Gastrocnemius medialis (tissue), 4 donors: ENCODE measurements at regions not wholly inside any gene's neighbourhood (a gene's known extent, or its start where the extent isn't known, plus 50 kb on each side); places are given as distances from the start of the nearest gene placed in this dataset.

Source experiments
- ATAC-seq, 2 donors: fragments of 150-250 bp; one replicate each; pipeline ENCODE4 v1.9.1; 2016
- DNase-seq, 2 donors: peaks; one replicate each; pipeline ENCODE4 v3.0.0-alpha.2; 2019
- H3K27ac ChIP-seq, 4 donors: fragments of 200-600 bp; sonication (generic); 1 replicate in 1 of 4; 2 replicates in 3 of 4; pipeline ENCODE4 v1.5.1; 2016 to 2018; ENCODE audit warnings: mild to moderate bottlenecking in 2 of 4, moderate library complexity in 1 of 4
- H3K27me3 ChIP-seq, 3 donors: fragments of 200-600 bp; sonication (generic) in 2 of 3; 1 replicate in 1 of 3; 2 replicates in 2 of 3; pipeline versions ENCODE4 v1.5.1 to v1.6.0; 2016 to 2019; ENCODE audit warnings: mild to moderate bottlenecking in 1 of 3, moderate library complexity in 1 of 3
- H3K36me3 ChIP-seq, 2 donors: fragments of 200-600 bp; sonication (generic) in 1 of 2; one replicate each; pipeline ENCODE4 v1.5.1; 2017 to 2018
- H3K4me1 ChIP-seq, 2 donors: fragments of 200-600 bp; sonication (generic) in 1 of 2; one replicate each; pipeline ENCODE4 v1.5.1; 2016 to 2017; ENCODE audit warnings: mild to moderate bottlenecking in 2 of 2
- H3K4me3 ChIP-seq, 4 donors: fragments of 200-600 bp; sonication (generic) in 3 of 4; 1 replicate in 1 of 4; 2 replicates in 3 of 4; pipeline ENCODE4 v1.5.1; 2016 to 2019; ENCODE audit warnings: mild to moderate bottlenecking in 2 of 4
- H3K9me3 ChIP-seq, 3 donors: fragments of 200-600 bp; sonication (generic) in 2 of 3; 1 replicate in 1 of 3; 2 replicates in 2 of 3; pipeline ENCODE4 v1.5.1; 2016 to 2019
- CTCF ChIP-seq, 5 experiments: fragments of 450-650 bp in 3 of 5; fragments of 200-600 bp in 2 of 5; sonication (generic) in 2 of 5; IDR thresholded peaks in 4 of 5; conservative IDR thresholded peaks in 1 of 5; 1 replicate in 4 of 5; 2 replicates in 1 of 5; pipeline ENCODE4 v1.5.1; 2016 to 2019; ENCODE audit warnings: antibody characterized with exemption in 5 of 5, mild to moderate bottlenecking in 3 of 5, moderate library complexity in 3 of 5
- POLR2A ChIP-seq, 2 donors: fragments of 450-650 bp; IDR thresholded peaks; one replicate each; pipeline ENCODE4 v1.6.1; 2017; ENCODE audit warnings: antibody characterized with exemption in 2 of 2, mild to moderate bottlenecking in 2 of 2, moderate library complexity in 2 of 2
- in situ Hi-C, 4 donors: fragments of 200-750 bp; cut with MboI; loops; one replicate each; pipeline versions ENCODE4 v1.15.0 to v1.8.0; 2017; ENCODE audit warnings: low sequenced_read_pairs in 4 of 4
- intact Hi-C: fragments of 100-400 bp; cut with DNase I; formaldehyde crosslinking; loops from one replicate; pipeline ENCODE4 v1.15.1; 2023; ENCODE audit warnings: low total_unique reads

- Histone ChIP-seq H3K27me3 (peaks cover 2 to 4% (median 3%) of the 10 kb centered on the region in 3 donors), H3K4me3 (no peak overlapping the region), H3K27ac (no peak overlapping the region), H3K4me1 (no peaks in the 10 kb centered on the region), H3K9me3 (no peaks in the 10 kb centered on the region), H3K36me3 (no peaks in the 10 kb centered on the region)
- in situ Hi-C loops (no loop called here), intact Hi-C loops (no loop called here)
- DNase-seq (no peak), ATAC-seq (no peak)
- no peak for TF ChIP-seq CTCF (IDR thresholded peaks at IDR 0.05 in 4 of 5, conservative IDR thresholded peaks at IDR 0.05 in 1 of 5)
Measured at GRCh38 chr20:22520381-22520780, 64.0 kb downstream of the FOXA2 start.

- no peaks in the 10 kb centered on the region for H3K9me3 ChIP-seq
- H3K4me1 ChIP-seq = no peaks in the 10 kb centered on the region
- TF ChIP-seq POLR2A (IDR thresholded peaks at IDR 0.05) (no peak), CTCF (IDR thresholded peaks at IDR 0.05 in 4 of 5, conservative IDR thresholded peaks at IDR 0.05 in 1 of 5) (no peak)
- no peak overlapping the region for H3K4me3 ChIP-seq
- no peaks in the 10 kb centered on the region for H3K27me3 ChIP-seq
- no peak for ATAC-seq
- DNase-seq = no peak
- no peak overlapping the region for H3K27ac ChIP-seq
- in situ Hi-C loops = no loop called here
- intact Hi-C loops = no loop called here
- no peaks in the 10 kb centered on the region for H3K36me3 ChIP-seq
Measured at GRCh38 chr20:22515264-22515663, 69.1 kb downstream of the FOXA2 start.

GRCh38 chr20:22513574-22513973 is 70.8 kb downstream of the FOXA2 start:
- Histone ChIP-seq H3K36me3 (no peaks in the 10 kb centered on the region), H3K27ac (no peak overlapping the region), H3K9me3 (no peaks in the 10 kb centered on the region), H3K4me1 (no peaks in the 10 kb centered on the region), H3K4me3 (no peak overlapping the region), H3K27me3 (no peaks in the 10 kb centered on the region)
- TF ChIP-seq CTCF (IDR thresholded peaks at IDR 0.05 in 4 of 5, conservative IDR thresholded peaks at IDR 0.05 in 1 of 5) = no peak
- ATAC-seq = no peak
- in situ Hi-C loops (no loop called here), intact Hi-C loops (no loop called here)
- no peak for DNase-seq

GRCh38 chr20:22512911-22513489 is 71.4 kb downstream of the FOXA2 start:
- no peak for TF ChIP-seq POLR2A (IDR thresholded peaks at IDR 0.05)
- TF ChIP-seq CTCF (IDR thresholded peaks at IDR 0.05 in 4 of 5, conservative IDR thresholded peaks at IDR 0.05 in 1 of 5) = no peak
- Histone ChIP-seq H3K9me3 (no peaks in the 10 kb centered on the region), H3K36me3 (no peaks in the 10 kb centered on the region), H3K4me3 (no peak overlapping the region), H3K27me3 (no peaks in the 10 kb centered on the region), H3K4me1 (no peaks in the 10 kb centered on the region), H3K27ac (no peak overlapping the region)
- intact Hi-C loops = no loop called here
- in situ Hi-C loops = no loop called here
- DNase-seq = no peak
- ATAC-seq = no peak
